ENCODE measurements at regions not wholly inside any gene's neighbourhood (a gene's known extent, or its start where the extent isn't known, plus 50 kb on each side); places are given as distances from the start of the nearest gene placed in this dataset.

GRCh38 chr9:28720746-28721145 lies 1147.5 kb upstream of the C9orf72 start:
- TF ChIP-seq, protein P1, sequence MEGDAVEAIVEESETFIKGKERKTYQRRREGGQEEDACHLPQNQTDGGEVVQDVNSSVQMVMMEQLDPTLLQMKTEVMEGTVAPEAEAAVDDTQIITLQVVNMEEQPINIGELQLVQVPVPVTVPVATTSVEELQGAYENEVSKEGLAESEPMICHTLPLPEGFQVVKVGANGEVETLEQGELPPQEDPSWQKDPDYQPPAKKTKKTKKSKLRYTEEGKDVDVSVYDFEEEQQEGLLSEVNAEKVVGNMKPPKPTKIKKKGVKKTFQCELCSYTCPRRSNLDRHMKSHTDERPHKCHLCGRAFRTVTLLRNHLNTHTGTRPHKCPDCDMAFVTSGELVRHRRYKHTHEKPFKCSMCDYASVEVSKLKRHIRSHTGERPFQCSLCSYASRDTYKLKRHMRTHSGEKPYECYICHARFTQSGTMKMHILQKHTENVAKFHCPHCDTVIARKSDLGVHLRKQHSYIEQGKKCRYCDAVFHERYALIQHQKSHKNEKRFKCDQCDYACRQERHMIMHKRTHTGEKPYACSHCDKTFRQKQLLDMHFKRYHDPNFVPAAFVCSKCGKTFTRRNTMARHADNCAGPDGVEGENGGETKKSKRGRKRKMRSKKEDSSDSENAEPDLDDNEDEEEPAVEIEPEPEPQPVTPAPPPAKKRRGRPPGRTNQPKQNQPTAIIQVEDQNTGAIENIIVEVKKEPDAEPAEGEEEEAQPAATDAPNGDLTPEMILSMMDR (IDR thresholded peaks at IDR 0.05): no peak
- TF ChIP-seq POLR2A (IDR thresholded peaks at IDR 0.05): no peak
- no peak overlapping the region for H3K27ac ChIP-seq
- WGBS, 2 donors: 85 to 95% methylated on average over 1 of the region's 1 CpG
- H3K4me1 ChIP-seq: no peaks in the 10 kb centered on the region
- no peak for DNase-seq
- H3K4me3 ChIP-seq: no peak overlapping the region
- H3K36me3 ChIP-seq (ENCODE audit: low read depth, missing control alignments): no peaks in the 10 kb centered on the region
- H3K27me3 ChIP-seq: no peaks in the 10 kb centered on the region
- intact Hi-C loops (cut with DNase I; ENCODE audit: low total_unique reads): no loop called here
- H3K9me3 ChIP-seq: no peaks in the 10 kb centered on the region

DNA sequence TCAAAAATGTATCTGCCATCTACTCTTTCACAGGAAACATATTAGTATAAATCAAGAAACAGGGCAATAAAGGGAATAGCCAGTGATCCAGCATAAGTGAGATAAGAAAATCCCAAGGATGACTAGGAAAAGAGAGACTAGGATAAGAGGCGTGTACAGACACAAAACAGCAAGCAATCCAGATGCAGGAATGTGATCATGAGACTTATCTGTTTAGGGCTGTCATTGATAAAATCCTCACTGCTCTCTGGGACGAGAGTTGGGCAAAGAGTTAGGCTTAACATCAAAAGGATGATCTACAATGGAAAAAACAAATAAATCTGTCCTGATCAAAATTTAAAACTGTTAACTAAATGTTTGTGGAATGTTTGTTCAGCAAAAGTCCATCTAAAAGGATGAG lies 1156.8 kb upstream of the C9orf72 start:
- H3K27ac ChIP-seq: no peak overlapping the region
- no peaks in the 10 kb centered on the region for H3K9me3 ChIP-seq
- H3K4me3 ChIP-seq: no peak overlapping the region
- DNase-seq: no peak
- 39 to 53% methylated on average over 2 of the region's 2 CpGs for WGBS, 2 donors
- H3K36me3 ChIP-seq (ENCODE audit: low read depth, missing control alignments): no peaks in the 10 kb centered on the region
- no peaks in the 10 kb centered on the region for H3K27me3 ChIP-seq
- H3K4me1 ChIP-seq: no peaks in the 10 kb centered on the region
- intact Hi-C loops (cut with DNase I; ENCODE audit: low total_unique reads): no loop called here
- TF ChIP-seq POLR2A (IDR thresholded peaks at IDR 0.05): no peak
- TF ChIP-seq, protein P1 (IDR thresholded peaks at IDR 0.05): no peak

- DNase-seq: no peak
- Histone ChIP-seq H3K4me1 (no peaks in the 10 kb centered on the region), H3K27me3 (no peaks in the 10 kb centered on the region), H3K36me3 (ENCODE audit: low read depth, missing control alignments) (no peaks in the 10 kb centered on the region), H3K27ac (no peak overlapping the region), H3K9me3 (no peaks in the 10 kb centered on the region), H3K4me3 (no peak overlapping the region)
- WGBS, 2 donors: 69 to 81% methylated on average over 1 of the region's 1 CpG
- intact Hi-C loops (cut with DNase I; ENCODE audit: low total_unique reads): no loop called here
- TF ChIP-seq, protein P1 (IDR thresholded peaks at IDR 0.05): no peak
- TF ChIP-seq POLR2A (IDR thresholded peaks at IDR 0.05): no peak
Measured at GRCh38 chr9:28735738-28736342, 1162.6 kb upstream of the C9orf72 start.

GRCh38 chr9:28741459-28741858 lies 1168.2 kb upstream of the C9orf72 start:
- H3K9me3 ChIP-seq: no peaks in the 10 kb centered on the region
- no peaks in the 10 kb centered on the region for H3K36me3 ChIP-seq (ENCODE audit: low read depth, missing control alignments)
- H3K27ac ChIP-seq: no peak overlapping the region
- H3K27me3 ChIP-seq: no peaks in the 10 kb centered on the region
- H3K4me3 ChIP-seq: no peak overlapping the region
- TF ChIP-seq, protein P1 (IDR thresholded peaks at IDR 0.05): no peak
- no peak for TF ChIP-seq POLR2A (IDR thresholded peaks at IDR 0.05)
- 86 to 90% methylated on average over 1 to 4 of the region's 4 CpGs for WGBS, 2 donors
- DNase-seq: no peak
- no peaks in the 10 kb centered on the region for H3K4me1 ChIP-seq
- intact Hi-C loops (cut with DNase I; ENCODE audit: low total_unique reads): no loop called here

DNA sequence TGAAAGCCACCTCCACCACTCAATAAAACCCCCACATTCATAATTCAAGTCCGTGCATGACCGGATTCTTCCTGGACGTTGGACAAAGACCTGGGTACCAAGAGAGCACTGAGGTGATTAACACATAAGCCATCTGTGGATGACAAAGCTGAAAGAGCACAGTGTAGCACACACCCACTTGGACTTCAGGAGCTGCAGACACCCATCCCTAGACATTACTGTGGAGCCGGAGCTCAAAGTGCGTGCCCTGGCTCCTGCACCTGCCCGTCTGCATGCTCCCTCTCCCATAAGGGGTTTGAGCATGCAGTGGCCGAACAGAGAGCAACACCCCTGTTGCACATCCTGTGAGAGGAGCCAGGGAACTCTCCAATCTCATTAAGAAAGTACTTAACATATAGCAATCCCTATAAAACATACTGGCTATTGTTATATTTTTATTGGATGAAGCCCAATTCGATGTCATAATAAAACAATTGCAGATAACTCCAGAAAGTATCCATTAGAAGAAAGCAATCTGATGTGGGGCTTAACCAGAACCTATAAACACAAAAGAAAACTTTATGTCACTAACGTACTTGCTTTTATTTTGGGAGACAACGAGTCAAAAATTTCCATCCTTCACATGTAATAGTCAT lies 1174.2 kb upstream of the C9orf72 start:
- intact Hi-C loops (cut with DNase I; ENCODE audit: low total_unique reads): no loop called here
- no peaks in the 10 kb centered on the region for H3K4me1 ChIP-seq
- H3K4me3 ChIP-seq: no peak overlapping the region
- no peak overlapping the region for H3K27ac ChIP-seq
- H3K9me3 ChIP-seq: no peaks in the 10 kb centered on the region
- no peak for TF ChIP-seq POLR2A (IDR thresholded peaks at IDR 0.05)
- TF ChIP-seq, protein P1 (IDR thresholded peaks at IDR 0.05): no peak
- 60 to 62% methylated on average over 10 of the region's 10 CpGs for WGBS, 2 donors
- no peaks in the 10 kb centered on the region for H3K27me3 ChIP-seq
- H3K36me3 ChIP-seq (ENCODE audit: low read depth, missing control alignments): no peaks in the 10 kb centered on the region
- no peak for DNase-seq

Data from testis (tissue), 2 donors.